ENCODE measurements at regions not wholly inside any gene's neighbourhood (a gene's known extent, or its start where the extent isn't known, plus 50 kb on each side); places are given as distances from the start of the nearest gene placed in this dataset.

GRCh38 chr7:10101351-10101750, 872.3 kb upstream of the PHF14 start:
- TF ChIP-seq EP300 (IDR thresholded peaks at IDR 0.05; ENCODE audit: borderline replicate concordance) (no peak), NFIC (IDR thresholded peaks at IDR 0.05) (no peak), EGR1 (IDR thresholded peaks at IDR 0.05) (no peak), FOXM1 (IDR thresholded peaks at IDR 0.05; ENCODE audit: borderline replicate concordance, low read depth) (no peak), TEAD4 (IDR thresholded peaks at IDR 0.05) (no peak), MAX (IDR thresholded peaks at IDR 0.05) (no peak), USF1 (IDR thresholded peaks at IDR 0.05) (no peak), TAF1 (IDR thresholded peaks at IDR 0.05; ENCODE audit: low read depth) (no peak), TCF12 (IDR thresholded peaks at IDR 0.05; ENCODE audit: low read depth) (no peak), CREB1 (IDR thresholded peaks at IDR 0.05; ENCODE audit: low read depth) (no peak), ZBTB7A (IDR thresholded peaks at IDR 0.05; ENCODE audit: low read depth) (no peak), CEBPB (IDR thresholded peaks at IDR 0.05) (no peak)
- TF ChIP-seq, protein P1, sequence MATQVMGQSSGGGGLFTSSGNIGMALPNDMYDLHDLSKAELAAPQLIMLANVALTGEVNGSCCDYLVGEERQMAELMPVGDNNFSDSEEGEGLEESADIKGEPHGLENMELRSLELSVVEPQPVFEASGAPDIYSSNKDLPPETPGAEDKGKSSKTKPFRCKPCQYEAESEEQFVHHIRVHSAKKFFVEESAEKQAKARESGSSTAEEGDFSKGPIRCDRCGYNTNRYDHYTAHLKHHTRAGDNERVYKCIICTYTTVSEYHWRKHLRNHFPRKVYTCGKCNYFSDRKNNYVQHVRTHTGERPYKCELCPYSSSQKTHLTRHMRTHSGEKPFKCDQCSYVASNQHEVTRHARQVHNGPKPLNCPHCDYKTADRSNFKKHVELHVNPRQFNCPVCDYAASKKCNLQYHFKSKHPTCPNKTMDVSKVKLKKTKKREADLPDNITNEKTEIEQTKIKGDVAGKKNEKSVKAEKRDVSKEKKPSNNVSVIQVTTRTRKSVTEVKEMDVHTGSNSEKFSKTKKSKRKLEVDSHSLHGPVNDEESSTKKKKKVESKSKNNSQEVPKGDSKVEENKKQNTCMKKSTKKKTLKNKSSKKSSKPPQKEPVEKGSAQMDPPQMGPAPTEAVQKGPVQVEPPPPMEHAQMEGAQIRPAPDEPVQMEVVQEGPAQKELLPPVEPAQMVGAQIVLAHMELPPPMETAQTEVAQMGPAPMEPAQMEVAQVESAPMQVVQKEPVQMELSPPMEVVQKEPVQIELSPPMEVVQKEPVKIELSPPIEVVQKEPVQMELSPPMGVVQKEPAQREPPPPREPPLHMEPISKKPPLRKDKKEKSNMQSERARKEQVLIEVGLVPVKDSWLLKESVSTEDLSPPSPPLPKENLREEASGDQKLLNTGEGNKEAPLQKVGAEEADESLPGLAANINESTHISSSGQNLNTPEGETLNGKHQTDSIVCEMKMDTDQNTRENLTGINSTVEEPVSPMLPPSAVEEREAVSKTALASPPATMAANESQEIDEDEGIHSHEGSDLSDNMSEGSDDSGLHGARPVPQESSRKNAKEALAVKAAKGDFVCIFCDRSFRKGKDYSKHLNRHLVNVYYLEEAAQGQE (IDR thresholded peaks at IDR 0.05; ENCODE audit: low read depth): no peak

- TF ChIP-seq TCF12 (IDR thresholded peaks at IDR 0.05; ENCODE audit: low read depth): no peak
- TF ChIP-seq RAD21 (IDR thresholded peaks at IDR 0.05; ENCODE audit: low read depth): no peak
- no peak for TF ChIP-seq NFIC (IDR thresholded peaks at IDR 0.05)
- no peak for TF ChIP-seq ZBTB7A (IDR thresholded peaks at IDR 0.05; ENCODE audit: low read depth)
- no peak for TF ChIP-seq CEBPB (IDR thresholded peaks at IDR 0.05)
- TF ChIP-seq MAX (IDR thresholded peaks at IDR 0.05): no peak
- no peak for TF ChIP-seq TEAD4 (IDR thresholded peaks at IDR 0.05)
These were observed 869.4 kb upstream of the PHF14 start for GRCh38 chr7:10104292-10104691.

DNA sequence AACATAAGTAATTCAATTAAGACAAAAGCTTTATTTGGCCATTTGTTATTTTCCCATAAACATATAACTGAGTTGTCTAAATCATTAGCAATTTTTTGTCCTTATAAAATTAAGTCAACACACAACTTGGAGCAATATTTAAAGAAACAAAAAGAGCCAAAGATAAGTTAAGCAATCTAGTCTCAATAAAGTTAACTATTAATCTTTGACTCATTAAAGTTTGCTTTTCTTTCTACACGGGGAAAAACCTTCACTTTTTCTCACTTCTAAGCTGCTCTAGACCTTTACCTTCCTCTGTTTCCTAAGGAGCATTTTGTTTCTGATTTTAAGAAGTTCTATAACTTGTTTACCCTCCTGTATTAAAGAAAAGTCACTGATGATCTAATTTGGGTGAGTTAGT, 867.1 kb upstream of the PHF14 start:
- TF ChIP-seq, protein P1 (IDR thresholded peaks at IDR 0.05; ENCODE audit: low read depth): no peak
- TF ChIP-seq RAD21 (IDR thresholded peaks at IDR 0.05; ENCODE audit: low read depth) (no peak), EP300 (IDR thresholded peaks at IDR 0.05; ENCODE audit: borderline replicate concordance) (no peak), CEBPB (IDR thresholded peaks at IDR 0.05) (no peak), TCF12 (IDR thresholded peaks at IDR 0.05; ENCODE audit: low read depth) (no peak), YY1 (IDR thresholded peaks at IDR 0.05; ENCODE audit: low read depth) (no peak), NFIC (IDR thresholded peaks at IDR 0.05) (no peak), FOXM1 (IDR thresholded peaks at IDR 0.05; ENCODE audit: borderline replicate concordance, low read depth) (no peak), MAX (IDR thresholded peaks at IDR 0.05) (no peak), TAF1 (IDR thresholded peaks at IDR 0.05; ENCODE audit: low read depth) (no peak), EGR1 (IDR thresholded peaks at IDR 0.05) (no peak), USF1 (IDR thresholded peaks at IDR 0.05) (no peak), TEAD4 (IDR thresholded peaks at IDR 0.05) (no peak), ZBTB7A (IDR thresholded peaks at IDR 0.05; ENCODE audit: low read depth) (no peak), CREB1 (IDR thresholded peaks at IDR 0.05; ENCODE audit: low read depth) (no peak)

DNA sequence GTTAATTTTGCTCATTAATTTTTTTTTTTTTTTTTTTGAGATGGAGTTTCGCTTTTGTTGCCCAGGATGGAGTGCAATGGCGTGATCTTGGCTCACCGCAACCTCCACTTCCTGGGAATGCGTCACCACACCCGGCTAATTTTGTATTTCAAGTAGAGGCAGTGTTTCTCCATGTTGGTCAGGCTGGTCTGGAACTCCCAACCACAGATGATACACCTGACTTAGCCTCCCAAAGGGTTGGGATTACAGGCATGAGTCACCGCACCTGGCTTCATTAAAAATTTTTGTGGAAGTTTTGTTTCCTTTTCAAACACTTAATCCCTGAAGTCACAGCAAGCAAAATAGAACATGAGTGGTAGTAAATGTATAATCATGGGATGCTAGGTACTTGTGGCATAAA, 857.2 kb upstream of the PHF14 start:
- TF ChIP-seq YY1 (IDR thresholded peaks at IDR 0.05; ENCODE audit: low read depth) (no peak), USF1 (IDR thresholded peaks at IDR 0.05) (no peak), ZBTB7A (IDR thresholded peaks at IDR 0.05; ENCODE audit: low read depth) (no peak), EP300 (IDR thresholded peaks at IDR 0.05; ENCODE audit: borderline replicate concordance) (no peak), MAX (IDR thresholded peaks at IDR 0.05) (no peak), TAF1 (IDR thresholded peaks at IDR 0.05; ENCODE audit: low read depth) (no peak), CEBPB (IDR thresholded peaks at IDR 0.05) (no peak), TCF12 (IDR thresholded peaks at IDR 0.05; ENCODE audit: low read depth) (no peak), FOXM1 (IDR thresholded peaks at IDR 0.05; ENCODE audit: borderline replicate concordance, low read depth) (no peak), TEAD4 (IDR thresholded peaks at IDR 0.05) (no peak)
- TF ChIP-seq, protein P1 (IDR thresholded peaks at IDR 0.05; ENCODE audit: low read depth): no peak

Data from Ishikawa (cell line).